Fibroblast of lung (primary cell): ENCODE measurements at regions not wholly inside any gene's neighbourhood (a gene's known extent, or its start where the extent isn't known, plus 50 kb on each side); places are given as distances from the start of the nearest gene placed in this dataset.
"Not testable (repeated sequence)": the region's sequence is repeated elsewhere in the genome, so short reads cannot be mapped to it uniquely, and the experiment has no call there.

Source experiments
- CTCF ChIP-seq, 2 donors: IDR thresholded peaks in 1 of 2; conservative IDR thresholded peaks in 1 of 2; 1 replicate in 1 of 2; 2 replicates in 1 of 2; pipeline ENCODE4 v1.5.1; 2011 to 2012; ENCODE audit warnings: low read length in 2 of 2, control low read depth in 1 of 2, inconsistent platforms in 1 of 2, low read depth in 1 of 2, mild to moderate bottlenecking in 1 of 2
- EZH2 ChIP-seq: IDR thresholded peaks from 2 replicates; pipeline ENCODE4 v1.5.1; 2012; ENCODE audit warnings: low read length, control low read depth, mild to moderate bottlenecking; ENCODE audit errors: missing control alignments

- TF ChIP-seq CTCF (conservative IDR thresholded peaks at IDR 0.05 in 1 of 2, IDR thresholded peaks at IDR 0.05 in 1 of 2; ENCODE audit: low read depth in 1 of 2, low read length in 2 of 2); EZH2: not testable (repeated sequence)
Observed at GRCh38 chr5:145395151-145395550, 440.0 kb downstream of the PRELID2 start.
